Small intestine (tissue), 7 donors: ENCODE measurements at regions not wholly inside any gene's neighbourhood (a gene's known extent, or its start where the extent isn't known, plus 50 kb on each side); places are given as distances from the start of the nearest gene placed in this dataset.

Experiments used
- DNase-seq, 2 donors: peaks; one replicate each; pipeline versions ENCODE4 v3.0.0 to v3.0.0-alpha.2; 2013
- FAIRE-seq: peaks from 2 replicates; lab custom pipeline; 2012; peaks lifted over from hg19 to GRCh38; lab: Jason Lieb, UNC
- H3K27ac ChIP-seq, 3 donors: one replicate each; pipeline ENCODE4 v1.5.1; 2013; ENCODE audit warnings: low read length in 2 of 3, mild to moderate bottlenecking in 2 of 3, control low read depth in 1 of 3, inconsistent platforms in 1 of 3, low read depth in 1 of 3, moderate library complexity in 1 of 3
- H3K27me3 ChIP-seq, 3 donors: one replicate each; pipeline ENCODE4 v1.6.1; 2013; ENCODE audit warnings: low read length in 3 of 3, inconsistent platforms in 1 of 3; ENCODE audit not compliant: control insufficient read depth in 3 of 3, insufficient read depth in 3 of 3
- H3K36me3 ChIP-seq, 3 donors: one replicate each; pipeline ENCODE4 v1.6.1; 2013; ENCODE audit warnings: low read length in 3 of 3, inconsistent platforms in 1 of 3, low read depth in 1 of 3, mild to moderate bottlenecking in 1 of 3, moderate library complexity in 1 of 3; ENCODE audit not compliant: control insufficient read depth in 3 of 3, insufficient read depth in 2 of 3
- H3K4me1 ChIP-seq, 3 donors: one replicate each; pipeline ENCODE4 v1.6.1; 2013; ENCODE audit warnings: low read length in 2 of 3, inconsistent platforms in 1 of 3, low read depth in 1 of 3, mild to moderate bottlenecking in 1 of 3, moderate library complexity in 1 of 3; ENCODE audit not compliant: control insufficient read depth in 3 of 3, insufficient read depth in 2 of 3
- H3K4me3 ChIP-seq, 3 donors: one replicate each; pipeline ENCODE4 v1.5.1; 2013; ENCODE audit warnings: low read length in 3 of 3, control low read depth in 1 of 3, inconsistent platforms in 1 of 3, low read depth in 1 of 3, mild to moderate bottlenecking in 1 of 3, moderate library complexity in 1 of 3
- H3K9me3 ChIP-seq, 2 donors: one replicate each; pipeline ENCODE4 v1.6.1; 2013; ENCODE audit warnings: low read depth in 1 of 2, low read length in 1 of 2; ENCODE audit not compliant: control insufficient read depth in 2 of 2, insufficient read depth in 1 of 2
- WGBS, 3 donors: extraction: QIAGEN DNeasy Blood & Tissue Kit; methylation state at CpG; one replicate each; pipeline ENCODE4 v1.1.7; 2013; 5-methylcytosine and 5-hydroxymethylcytosine counted together
- donor health status: healthy with polysubstance abuse.
- donor health status: control.
- donor health status: control.
- donor health status: Bipolar disorder and iron deficiency.
- donor health status: healthy.

- WGBS, 3 donors, result 68 to 76% (median 73%) methylated on average over 2 of the region's 2 CpGs
- no peaks in the 10 kb centered on the region for H3K27me3 ChIP-seq
- no peaks in the 10 kb centered on the region for H3K4me1 ChIP-seq
- H3K9me3 ChIP-seq, result no peaks in the 10 kb centered on the region
- H3K36me3 ChIP-seq, result no peaks in the 10 kb centered on the region
- FAIRE-seq (no peak), DNase-seq (no peak)
- no peak overlapping the region for H3K27ac ChIP-seq
- H3K4me3 ChIP-seq, result no peak overlapping the region
Observed at GRCh38 chr1:189936861-189937260, 540.8 kb downstream of the BRINP3 start.

GRCh38 chr1:189939967-189940366, 537.7 kb downstream of the BRINP3 start:
- no peaks in the 10 kb centered on the region for H3K4me1 ChIP-seq
- no peaks in the 10 kb centered on the region for H3K27me3 ChIP-seq
- DNase-seq, result no peak
- no peak overlapping the region for H3K4me3 ChIP-seq
- no peak overlapping the region for H3K27ac ChIP-seq
- WGBS, 3 donors, result 20 to 33% (median 29%) methylated on average over 1 of the region's 1 CpG
- no peaks in the 10 kb centered on the region for H3K36me3 ChIP-seq
- no peaks in the 10 kb centered on the region for H3K9me3 ChIP-seq
- FAIRE-seq, result no peak

- Histone ChIP-seq H3K4me3 (no peak overlapping the region), H3K27me3 (no peaks in the 10 kb centered on the region), H3K9me3 (no peaks in the 10 kb centered on the region), H3K27ac (no peak overlapping the region), H3K36me3 (no peaks in the 10 kb centered on the region), H3K4me1 (no peaks in the 10 kb centered on the region)
- 71 to 85% (median 79%) methylated on average over 1 of the region's 1 CpG for WGBS, 3 donors
- FAIRE-seq (no peak), DNase-seq (no peak)
Observed at GRCh38 chr1:189941922-189942321, 535.7 kb downstream of the BRINP3 start.

GRCh38 chr1:189958756-189959155, 518.9 kb downstream of the BRINP3 start:
- Histone ChIP-seq H3K27ac (no peak overlapping the region), H3K36me3 (no peaks in the 10 kb centered on the region), H3K4me3 (no peak overlapping the region), H3K4me1 (peaks cover 0 to 3% (median 0%) of the 10 kb centered on the region in 3 donors), H3K9me3 (no peaks in the 10 kb centered on the region), H3K27me3 (no peaks in the 10 kb centered on the region)
- FAIRE-seq (no peak), DNase-seq (no peak)
- 79 to 95% (median 92%) methylated on average over 1 of the region's 1 CpG for WGBS, 3 donors

GRCh38 chr1:189960769-189961168, 516.9 kb downstream of the BRINP3 start:
- FAIRE-seq, result no peak
- WGBS, 3 donors, result 50 to 64% (median 55%) methylated on average over 1 of the region's 1 CpG
- no peak overlapping the region for H3K4me3 ChIP-seq

GRCh38 chr1:189962181-189962580, 515.5 kb downstream of the BRINP3 start:
- Histone ChIP-seq H3K36me3 (no peaks in the 10 kb centered on the region), H3K27me3 (no peaks in the 10 kb centered on the region), H3K4me3 (no peak overlapping the region), H3K9me3 (no peaks in the 10 kb centered on the region), H3K4me1 (peaks cover 0 to 3% (median 0%) of the 10 kb centered on the region in 3 donors), H3K27ac (peak overlapping the region in 1 of 3 donors; percentile 36)
- DNase-seq (peak in 1 of 2 donors; percentile 69), FAIRE-seq (no peak)

More at GRCh38 chr1:189960769-189961168, 516.9 kb downstream of the BRINP3 start:
- DNase-seq, result no peak
- peaks cover 0 to 3% (median 0%) of the 10 kb centered on the region in 3 donors for H3K4me1 ChIP-seq
- H3K27ac ChIP-seq, result no peak overlapping the region
- no peaks in the 10 kb centered on the region for H3K9me3 ChIP-seq
- no peaks in the 10 kb centered on the region for H3K27me3 ChIP-seq
- H3K36me3 ChIP-seq, result no peaks in the 10 kb centered on the region

- Histone ChIP-seq H3K27me3 (no peaks in the 10 kb centered on the region), H3K9me3 (no peaks in the 10 kb centered on the region), H3K4me3 (no peak overlapping the region), H3K36me3 (no peaks in the 10 kb centered on the region), H3K27ac (no peak overlapping the region), H3K4me1 (peaks cover 0 to 5% (median 0%) of the 10 kb centered on the region in 3 donors)
- WGBS, 3 donors, result 6 to 19% (median 15%) methylated on average over 2 of the region's 2 CpGs
- DNase-seq, result peak in 1 of 2 donors; percentile 12
- FAIRE-seq, result no peak
Observed at GRCh38 chr1:189970331-189971230, 507.1 kb downstream of the BRINP3 start.

- FAIRE-seq, result no peak
- no peaks in the 10 kb centered on the region for H3K36me3 ChIP-seq
- H3K4me1 ChIP-seq, result peaks cover 0 to 5% (median 0%) of the 10 kb centered on the region in 3 donors
- no peaks in the 10 kb centered on the region for H3K27me3 ChIP-seq
- no peak overlapping the region for H3K27ac ChIP-seq
- no peak for DNase-seq
- H3K9me3 ChIP-seq, result peaks cover 0 to 3% of the 10 kb centered on the region in 2 donors
- 87 to 92% (median 91%) methylated on average over 4 of the region's 4 CpGs for WGBS, 3 donors
- no peak overlapping the region for H3K4me3 ChIP-seq
Observed at GRCh38 chr1:189971656-189972055, 506.0 kb downstream of the BRINP3 start.
